GM12873 (cell line): ENCODE measurements at regions not wholly inside any gene's neighbourhood (a gene's known extent, or its start where the extent isn't known, plus 50 kb on each side); places are given as distances from the start of the nearest gene placed in this dataset.

Experiments used
- TF ChIP-seq, protein P1 (sequence below): IDR thresholded peaks from 2 replicates; pipeline ENCODE4 v1.5.1; 2012; ENCODE audit warnings: low read depth, mild to moderate bottlenecking, moderate library complexity, low read length, control low read depth; ENCODE audit not compliant: insufficient read depth; ENCODE audit errors: missing control alignments

DNA sequence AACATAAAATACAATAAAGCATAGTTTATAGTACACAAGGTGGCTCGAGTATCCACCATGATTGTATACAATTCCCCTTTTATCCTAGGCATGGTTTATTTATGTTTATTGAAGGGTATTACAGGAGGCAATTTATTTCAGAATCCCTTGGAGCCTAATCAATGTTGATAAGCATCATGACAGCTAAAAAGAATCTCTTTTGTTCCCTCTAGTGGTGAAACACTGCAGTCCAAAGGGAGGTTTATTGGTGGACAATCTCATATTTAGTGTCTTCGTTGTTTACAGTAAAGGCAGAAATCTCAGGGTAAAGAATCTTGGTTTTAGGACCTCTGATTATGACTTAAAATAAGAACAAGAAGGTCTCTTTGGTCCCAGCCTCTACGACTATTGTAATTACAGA is 1712.5 kb downstream of the C4orf33 start:
- TF ChIP-seq, protein P1, sequence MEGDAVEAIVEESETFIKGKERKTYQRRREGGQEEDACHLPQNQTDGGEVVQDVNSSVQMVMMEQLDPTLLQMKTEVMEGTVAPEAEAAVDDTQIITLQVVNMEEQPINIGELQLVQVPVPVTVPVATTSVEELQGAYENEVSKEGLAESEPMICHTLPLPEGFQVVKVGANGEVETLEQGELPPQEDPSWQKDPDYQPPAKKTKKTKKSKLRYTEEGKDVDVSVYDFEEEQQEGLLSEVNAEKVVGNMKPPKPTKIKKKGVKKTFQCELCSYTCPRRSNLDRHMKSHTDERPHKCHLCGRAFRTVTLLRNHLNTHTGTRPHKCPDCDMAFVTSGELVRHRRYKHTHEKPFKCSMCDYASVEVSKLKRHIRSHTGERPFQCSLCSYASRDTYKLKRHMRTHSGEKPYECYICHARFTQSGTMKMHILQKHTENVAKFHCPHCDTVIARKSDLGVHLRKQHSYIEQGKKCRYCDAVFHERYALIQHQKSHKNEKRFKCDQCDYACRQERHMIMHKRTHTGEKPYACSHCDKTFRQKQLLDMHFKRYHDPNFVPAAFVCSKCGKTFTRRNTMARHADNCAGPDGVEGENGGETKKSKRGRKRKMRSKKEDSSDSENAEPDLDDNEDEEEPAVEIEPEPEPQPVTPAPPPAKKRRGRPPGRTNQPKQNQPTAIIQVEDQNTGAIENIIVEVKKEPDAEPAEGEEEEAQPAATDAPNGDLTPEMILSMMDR: peak; percentile 33

DNA sequence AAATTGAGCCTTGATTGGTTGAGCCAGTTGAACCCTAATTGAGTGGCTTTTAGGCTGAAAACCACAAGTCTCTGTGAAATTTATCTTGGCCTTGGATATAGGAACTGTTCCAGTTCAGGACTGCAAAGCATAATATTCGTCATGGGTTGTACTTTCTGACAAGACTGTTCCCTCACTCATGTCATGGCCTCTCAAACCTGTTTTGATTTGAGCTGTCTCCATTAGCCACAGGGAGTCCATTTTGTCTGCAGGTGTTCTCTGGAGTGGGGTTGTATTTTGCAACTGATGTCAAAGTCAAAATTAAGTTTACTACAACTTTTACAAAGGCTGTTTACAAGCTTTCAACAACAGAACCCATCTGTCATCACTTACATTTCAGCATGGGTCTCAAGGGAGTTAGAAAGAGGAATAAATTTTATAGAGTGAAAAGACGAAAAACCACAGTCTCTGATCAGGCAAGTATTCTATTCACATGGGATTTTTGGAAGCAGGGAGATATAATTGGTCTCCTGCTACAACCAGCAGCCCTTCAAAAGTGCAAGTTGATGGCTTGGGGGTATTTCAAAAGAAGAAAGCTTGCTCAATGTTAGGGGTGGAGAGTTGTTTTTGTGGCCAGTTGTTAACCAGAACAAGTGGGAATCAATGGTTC is 1716.3 kb downstream of the C4orf33 start:
- TF ChIP-seq, protein P1: no peak

DNA sequence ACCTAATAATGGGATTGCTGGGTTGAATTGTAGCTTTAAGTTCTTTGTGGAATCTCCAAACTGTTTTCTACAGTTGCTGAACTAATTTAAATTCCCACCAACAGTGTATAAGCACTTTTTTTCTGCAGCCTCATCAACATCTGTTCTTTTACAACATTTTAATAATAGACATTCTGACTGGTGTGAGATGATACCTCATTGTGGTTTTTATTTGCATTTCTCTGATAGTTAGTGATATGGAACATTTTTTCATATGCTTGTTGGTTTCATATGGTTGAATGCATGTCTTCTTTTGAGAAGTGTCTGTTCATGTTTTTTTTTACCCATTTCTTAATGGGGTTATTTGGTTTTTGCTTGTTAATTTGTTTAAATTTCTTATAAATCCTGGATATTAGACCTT is 1718.9 kb downstream of the C4orf33 start:
- TF ChIP-seq, protein P1: no peak

DNA sequence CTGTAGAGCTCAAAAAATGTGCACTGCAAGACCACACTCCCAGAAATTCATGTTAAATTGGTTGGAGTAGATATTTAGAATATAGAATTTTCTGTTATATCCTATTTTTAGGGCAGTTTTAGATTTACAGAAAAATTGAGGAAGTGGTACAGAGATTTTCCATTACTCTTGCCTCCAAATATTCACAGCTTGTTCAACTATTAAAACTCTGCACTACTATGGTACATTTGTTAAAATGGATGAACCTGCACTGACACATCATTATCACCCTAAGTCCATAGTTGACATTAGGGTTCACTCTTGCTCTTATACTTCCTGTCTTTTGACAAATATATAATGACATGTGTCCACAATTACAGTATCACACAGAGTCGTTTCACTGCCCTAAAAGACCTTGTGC is 1724.5 kb downstream of the C4orf33 start:
- TF ChIP-seq, protein P1: no peak

DNA sequence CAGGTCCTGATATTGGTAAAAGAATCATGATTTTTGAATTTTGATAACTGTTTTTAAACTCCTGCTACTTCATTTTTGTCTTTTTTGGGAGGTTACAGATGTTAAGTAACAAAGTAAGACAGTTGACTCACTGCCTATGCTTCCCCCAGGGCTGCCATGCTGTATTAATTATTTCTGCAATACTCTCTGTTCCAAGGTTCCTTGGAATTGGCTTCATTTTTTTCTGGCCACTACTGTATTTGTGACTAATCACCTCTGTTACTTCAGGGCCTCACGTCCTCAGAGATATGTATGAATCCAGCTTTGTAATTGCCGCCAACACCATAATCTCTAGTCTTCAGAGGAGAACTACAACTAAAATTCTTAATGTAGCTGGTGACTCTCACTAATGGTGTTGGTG is 1729.3 kb downstream of the C4orf33 start:
- TF ChIP-seq, protein P1: no peak

DNA sequence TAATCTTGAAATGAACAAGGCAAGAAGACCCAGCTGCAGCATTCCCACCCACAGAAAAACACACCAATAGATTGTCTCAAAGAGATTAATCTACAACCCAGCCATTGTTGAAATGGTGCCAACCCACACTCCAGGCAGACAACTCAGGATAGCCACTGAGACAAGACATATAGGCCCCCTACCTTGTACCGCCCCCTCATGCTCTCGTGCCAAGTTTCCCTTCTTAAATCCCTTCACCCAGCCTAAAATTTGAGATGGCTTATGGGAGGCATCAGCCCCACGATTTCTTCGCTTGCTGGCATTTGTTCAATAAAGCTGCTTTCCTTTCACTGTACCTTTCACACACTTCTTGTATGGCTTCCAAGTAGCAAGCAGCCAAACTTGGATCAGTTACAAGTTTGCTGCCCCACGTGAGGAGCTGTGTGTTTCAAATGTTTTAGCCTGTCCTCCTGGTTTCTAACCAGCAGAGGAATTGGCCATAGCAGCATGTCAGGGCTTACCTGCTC is 1754.1 kb downstream of the C4orf33 start:
- TF ChIP-seq, protein P1: no peak

DNA sequence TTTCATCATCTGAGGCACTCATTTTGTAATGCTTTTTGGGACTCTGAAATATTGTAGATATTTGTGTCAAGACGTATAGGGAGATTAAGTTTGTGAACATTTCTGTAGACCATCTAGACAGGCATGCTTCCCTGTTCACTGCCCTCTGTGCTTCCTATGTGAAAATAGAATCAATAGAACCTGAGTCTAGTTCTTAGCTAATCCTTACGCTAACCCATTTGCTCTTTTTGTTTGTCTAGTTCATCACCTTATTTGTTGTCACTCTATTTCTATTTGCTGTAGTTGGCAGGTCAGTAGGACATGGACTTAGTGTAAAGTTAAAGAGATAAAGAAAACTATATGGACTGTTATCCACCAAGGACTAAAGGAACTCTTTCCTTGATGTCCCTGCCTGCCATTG is 1755.2 kb downstream of the C4orf33 start:
- TF ChIP-seq, protein P1: no peak

DNA sequence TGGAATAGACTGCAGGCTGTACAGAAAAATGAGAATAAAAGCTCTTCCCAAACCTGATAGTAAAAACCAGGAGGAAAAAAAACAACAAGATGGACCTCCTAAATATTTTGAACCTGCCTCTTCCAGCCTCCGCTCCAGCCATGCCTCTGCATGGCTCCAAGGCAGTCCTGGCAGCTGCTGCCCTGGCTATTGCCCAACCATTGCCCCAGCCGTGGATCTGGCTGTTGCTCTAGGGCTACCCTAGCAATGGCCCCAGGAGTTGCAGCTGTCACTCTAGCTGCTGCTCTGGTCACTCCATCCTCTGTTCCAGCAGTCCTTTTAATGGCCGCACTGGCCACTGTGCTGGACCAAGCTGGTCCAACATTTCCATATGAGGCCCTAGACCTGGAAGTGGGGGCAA is 1756.0 kb downstream of the C4orf33 start:
- TF ChIP-seq, protein P1: no peak
